ENCODE measurements at regions not wholly inside any gene's neighbourhood (a gene's known extent, or its start where the extent isn't known, plus 50 kb on each side); places are given as distances from the start of the nearest gene placed in this dataset.

GRCh38 chr6:139540276-139540675 lies 165.8 kb upstream of the CITED2 start:
- TF ChIP-seq, protein P1, sequence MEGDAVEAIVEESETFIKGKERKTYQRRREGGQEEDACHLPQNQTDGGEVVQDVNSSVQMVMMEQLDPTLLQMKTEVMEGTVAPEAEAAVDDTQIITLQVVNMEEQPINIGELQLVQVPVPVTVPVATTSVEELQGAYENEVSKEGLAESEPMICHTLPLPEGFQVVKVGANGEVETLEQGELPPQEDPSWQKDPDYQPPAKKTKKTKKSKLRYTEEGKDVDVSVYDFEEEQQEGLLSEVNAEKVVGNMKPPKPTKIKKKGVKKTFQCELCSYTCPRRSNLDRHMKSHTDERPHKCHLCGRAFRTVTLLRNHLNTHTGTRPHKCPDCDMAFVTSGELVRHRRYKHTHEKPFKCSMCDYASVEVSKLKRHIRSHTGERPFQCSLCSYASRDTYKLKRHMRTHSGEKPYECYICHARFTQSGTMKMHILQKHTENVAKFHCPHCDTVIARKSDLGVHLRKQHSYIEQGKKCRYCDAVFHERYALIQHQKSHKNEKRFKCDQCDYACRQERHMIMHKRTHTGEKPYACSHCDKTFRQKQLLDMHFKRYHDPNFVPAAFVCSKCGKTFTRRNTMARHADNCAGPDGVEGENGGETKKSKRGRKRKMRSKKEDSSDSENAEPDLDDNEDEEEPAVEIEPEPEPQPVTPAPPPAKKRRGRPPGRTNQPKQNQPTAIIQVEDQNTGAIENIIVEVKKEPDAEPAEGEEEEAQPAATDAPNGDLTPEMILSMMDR (IDR thresholded peaks at IDR 0.05; ENCODE audit: low read depth, low read length) = no peak
- TF ChIP-seq MYC (IDR thresholded peaks at IDR 0.05; ENCODE audit: low read depth, low read length) = no peak
